GM21423 (cell line): ENCODE measurements at regions not wholly inside any gene's neighbourhood (a gene's known extent, or its start where the extent isn't known, plus 50 kb on each side); places are given as distances from the start of the nearest gene placed in this dataset.
"Not testable (repeated sequence)": the region's sequence is repeated elsewhere in the genome, so short reads cannot be mapped to it uniquely, and the experiment has no call there.

Source experiments
- ATAC-seq: cut with Tn5 transposase; IDR thresholded peaks from one replicate; pipeline ENCODE4 v1.9.1; 2021; ENCODE audit warnings: mild to moderate bottlenecking, moderate library complexity; ENCODE audit not compliant: unreplicated experiment

- no peak for ATAC-seq
These were observed 804.6 kb downstream of the EPHA3 start for GRCh38 chr3:89912031-89912430.

GRCh38 chr3:89923921-89924610, 816.6 kb downstream of the EPHA3 start:
- no peak for ATAC-seq

- ATAC-seq = no peak
These were observed 818.6 kb downstream of the EPHA3 start for GRCh38 chr3:89925976-89926375.

GRCh38 chr3:89932882-89933281, 825.5 kb downstream of the EPHA3 start:
- no peak for ATAC-seq

GRCh38 chr3:89944461-89944860, 837.0 kb downstream of the EPHA3 start:
- ATAC-seq = not testable (repeated sequence)

- ATAC-seq = no peak
These were observed 839.5 kb downstream of the EPHA3 start for GRCh38 chr3:89946884-89947283.

- no peak for ATAC-seq
These were observed 840.0 kb downstream of the EPHA3 start for GRCh38 chr3:89947337-89947954.

- no peak for ATAC-seq
These were observed 840.6 kb downstream of the EPHA3 start for GRCh38 chr3:89948008-89948407.

GRCh38 chr3:89950772-89951171, 843.4 kb downstream of the EPHA3 start:
- no peak for ATAC-seq

- no peak for ATAC-seq
These were observed 846.7 kb downstream of the EPHA3 start for GRCh38 chr3:89954137-89954536.

GRCh38 chr3:89955156-89955555, 847.7 kb downstream of the EPHA3 start:
- no peak for ATAC-seq

- no peak for ATAC-seq
These were observed 850.0 kb downstream of the EPHA3 start for GRCh38 chr3:89957451-89957850.

GRCh38 chr3:89958163-89958562, 850.7 kb downstream of the EPHA3 start:
- ATAC-seq = not testable (repeated sequence)

GRCh38 chr3:89964347-89964746, 856.9 kb downstream of the EPHA3 start:
- ATAC-seq = no peak

- ATAC-seq = no peak
These were observed 859.6 kb downstream of the EPHA3 start for GRCh38 chr3:89966877-89967665.

- ATAC-seq = no peak
These were observed 863.9 kb downstream of the EPHA3 start for GRCh38 chr3:89971329-89971728.

- no peak for ATAC-seq
These were observed 865.7 kb downstream of the EPHA3 start for GRCh38 chr3:89973156-89973555.

- no peak for ATAC-seq
These were observed 867.6 kb downstream of the EPHA3 start for GRCh38 chr3:89974903-89975519.

- ATAC-seq = no peak
These were observed 876.0 kb downstream of the EPHA3 start for GRCh38 chr3:89983449-89983848.

GRCh38 chr3:90005281-90005847, 897.9 kb downstream of the EPHA3 start:
- ATAC-seq = no peak
